ENCODE measurements at regions not wholly inside any gene's neighbourhood (a gene's known extent, or its start where the extent isn't known, plus 50 kb on each side); places are given as distances from the start of the nearest gene placed in this dataset.
"Not testable (repeated sequence)": the region's sequence is repeated elsewhere in the genome, so short reads cannot be mapped to it uniquely, and the experiment has no call there.

DNA sequence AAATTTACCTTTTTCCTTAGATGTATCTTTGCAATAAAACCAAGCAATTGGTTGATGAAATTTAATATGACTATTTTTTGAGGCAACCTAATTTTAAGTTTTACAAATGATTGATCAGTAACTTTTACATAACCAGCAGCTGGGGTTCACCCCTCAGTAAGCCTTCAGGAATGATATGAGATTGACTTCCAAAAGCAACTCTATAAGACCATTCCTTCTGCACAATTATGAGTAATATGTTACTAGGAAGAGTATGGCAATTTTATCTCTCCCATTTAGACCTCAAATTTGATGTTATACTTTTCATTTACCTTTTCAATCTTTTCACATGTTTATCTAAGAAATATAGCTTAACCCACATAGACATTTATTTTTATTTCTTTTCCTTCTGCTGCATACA, 1546.3 kb downstream of the HACE1 start:
- no peak for DNase-seq (ENCODE audit: low spot score)

DNA sequence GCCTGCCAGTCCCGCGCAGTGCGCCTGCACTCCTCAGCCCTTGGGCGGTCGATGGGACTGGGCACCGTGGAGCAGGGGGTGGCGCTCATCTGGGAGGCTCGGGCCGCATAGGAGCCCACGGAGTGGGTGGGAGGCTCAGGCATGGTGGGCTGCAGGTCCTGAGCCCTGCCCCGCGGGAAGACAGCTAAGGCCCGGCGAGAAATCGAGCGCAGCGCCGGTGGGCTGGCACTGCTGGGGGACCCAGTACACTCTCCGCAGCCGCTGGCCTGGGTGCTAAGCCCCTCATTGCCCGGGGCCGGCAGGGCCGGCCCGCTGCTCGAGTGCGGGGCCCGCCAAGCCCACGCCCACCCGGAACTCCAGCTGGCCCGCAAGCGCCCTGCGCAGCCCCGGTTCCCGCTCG, 1565.3 kb downstream of the HACE1 start:
- DNase-seq (ENCODE audit: low spot score): not testable (repeated sequence)

DNA sequence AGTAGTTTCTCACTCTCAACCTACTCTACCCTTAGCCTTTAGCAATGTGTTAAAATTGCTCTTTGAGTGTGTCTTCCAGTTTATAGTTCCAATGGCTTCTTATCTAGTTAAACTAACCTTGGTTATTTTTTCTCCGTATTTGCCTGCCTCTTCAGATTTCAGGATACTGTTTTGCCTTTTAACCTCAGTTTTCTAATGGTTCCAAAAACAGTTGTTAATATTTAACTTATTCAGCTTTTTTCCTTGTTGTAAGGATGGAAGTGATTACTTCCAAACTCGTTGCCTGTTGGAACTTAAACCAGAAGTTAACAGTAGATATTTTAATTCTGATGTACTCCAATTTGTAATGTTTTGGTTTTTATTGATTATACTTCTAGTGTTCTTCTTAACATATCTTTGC, 1574.9 kb downstream of the HACE1 start:
- DNase-seq (ENCODE audit: low spot score): no peak

DNA sequence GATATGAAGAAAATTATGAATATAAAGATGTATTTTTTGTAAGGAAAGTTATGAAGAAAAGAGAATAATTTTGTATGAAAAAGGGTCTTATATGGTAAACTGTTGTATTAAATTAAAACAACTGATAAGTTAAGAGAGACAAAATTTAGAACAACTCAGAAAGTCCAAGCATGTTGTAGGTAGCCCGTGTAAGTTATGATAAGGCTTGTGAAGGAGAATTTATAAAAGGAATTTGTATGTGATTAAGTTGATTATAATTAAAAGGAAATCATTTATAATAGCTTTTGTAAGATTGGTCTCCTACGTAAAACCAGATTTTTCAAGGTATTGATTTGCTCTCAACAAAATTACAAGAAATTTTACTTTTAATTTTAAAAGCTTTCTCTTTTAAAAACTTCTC, 1579.3 kb downstream of the HACE1 start:
- DNase-seq (ENCODE audit: low spot score): no peak

DNA sequence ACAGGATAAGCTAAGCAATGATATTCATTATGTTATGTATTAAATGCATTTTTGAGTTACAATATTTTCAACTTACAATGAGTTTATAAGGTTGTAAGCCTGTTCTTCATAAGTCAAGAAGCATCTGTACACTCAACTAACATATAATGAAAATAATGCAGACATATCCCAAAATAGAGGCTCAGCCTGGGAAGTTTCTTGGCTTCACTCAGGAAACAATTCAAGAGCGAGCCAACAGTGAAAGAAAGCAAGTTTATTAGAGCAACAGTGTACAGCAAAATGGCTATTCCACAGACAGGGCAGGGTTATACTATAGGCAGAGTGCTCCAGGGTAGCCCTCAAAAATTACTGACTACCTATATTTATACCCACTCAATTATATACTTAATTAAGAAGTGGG, 1581.8 kb downstream of the HACE1 start:
- no peak for DNase-seq (ENCODE audit: low spot score)

DNA sequence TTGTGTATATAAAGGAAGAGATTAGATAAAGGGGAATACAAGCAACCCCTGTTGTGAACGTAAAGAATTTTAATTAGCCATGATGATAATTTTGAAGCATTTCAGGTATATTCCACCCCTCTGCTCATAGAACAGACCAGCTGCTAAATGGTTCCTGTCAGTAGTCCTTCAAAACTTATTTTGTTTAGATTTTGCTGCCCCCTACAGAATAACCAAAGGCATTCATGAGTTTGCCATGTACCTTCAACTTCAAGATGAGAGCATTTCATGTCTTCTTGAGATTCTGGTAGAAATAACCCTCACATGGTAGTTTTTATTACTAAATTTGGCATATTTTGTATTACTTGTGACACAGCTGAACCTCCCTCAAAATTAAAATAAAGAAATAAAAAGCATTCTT, 1586.7 kb downstream of the HACE1 start:
- DNase-seq (ENCODE audit: low spot score): peak; percentile 26

DNA sequence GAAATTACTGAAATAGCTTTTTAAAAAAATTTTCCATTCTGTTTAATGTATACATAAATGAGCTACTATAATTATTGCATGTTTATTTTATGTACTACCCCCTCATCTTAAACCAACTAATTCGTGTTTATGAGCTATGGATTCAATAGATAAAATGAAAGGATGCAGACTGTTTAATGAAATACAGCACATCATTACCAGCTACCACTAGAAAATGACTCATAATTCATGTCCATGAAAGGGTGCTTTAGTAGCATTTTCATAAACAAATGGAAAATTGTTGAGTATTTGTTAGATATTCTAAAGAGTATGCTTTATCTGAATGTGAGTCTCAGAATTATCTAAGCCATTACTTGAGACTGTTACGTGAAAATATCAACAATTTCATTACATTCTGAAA, 1590.1 kb downstream of the HACE1 start:
- no peak for DNase-seq (ENCODE audit: low spot score)

DNA sequence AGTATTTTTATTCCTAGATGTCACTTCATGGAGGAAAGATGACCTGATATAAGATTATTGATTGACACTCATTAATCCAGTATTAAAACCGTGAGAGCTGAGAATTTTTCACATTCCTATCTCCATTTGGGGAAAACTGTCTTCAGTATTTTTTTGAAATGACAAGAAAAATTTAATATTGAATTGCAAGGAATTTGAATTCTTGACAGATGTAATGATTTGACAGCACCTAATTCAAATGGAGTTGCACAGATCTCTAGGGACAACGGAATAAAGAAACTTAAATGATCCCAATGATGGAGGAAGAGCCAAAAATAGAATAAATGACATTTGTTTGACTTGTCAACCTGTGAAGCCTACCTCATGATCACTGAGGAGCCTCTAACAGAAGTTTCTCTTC, 1591.4 kb downstream of the HACE1 start:
- DNase-seq (ENCODE audit: low spot score): no peak

DNA sequence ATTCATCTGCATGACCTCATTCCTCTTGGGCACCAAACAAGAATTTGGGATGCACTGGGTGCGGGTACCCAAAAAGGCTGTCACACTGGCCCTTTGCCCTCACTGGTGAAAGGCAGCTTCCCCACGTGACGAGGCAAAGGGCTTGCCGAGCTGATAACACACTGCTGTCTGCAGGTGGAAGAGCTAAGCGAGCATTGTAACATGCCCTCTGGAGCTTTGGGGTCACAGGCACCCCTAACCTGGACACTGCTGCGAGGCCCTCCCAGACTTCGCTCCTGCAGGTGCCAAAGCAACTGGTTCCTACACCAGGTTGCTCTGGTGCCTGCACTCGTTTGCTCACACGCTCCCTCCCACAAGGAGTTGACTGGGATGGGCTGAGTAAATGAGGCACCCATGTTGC, 1595.7 kb downstream of the HACE1 start:
- DNase-seq (ENCODE audit: low spot score): no peak

DNA sequence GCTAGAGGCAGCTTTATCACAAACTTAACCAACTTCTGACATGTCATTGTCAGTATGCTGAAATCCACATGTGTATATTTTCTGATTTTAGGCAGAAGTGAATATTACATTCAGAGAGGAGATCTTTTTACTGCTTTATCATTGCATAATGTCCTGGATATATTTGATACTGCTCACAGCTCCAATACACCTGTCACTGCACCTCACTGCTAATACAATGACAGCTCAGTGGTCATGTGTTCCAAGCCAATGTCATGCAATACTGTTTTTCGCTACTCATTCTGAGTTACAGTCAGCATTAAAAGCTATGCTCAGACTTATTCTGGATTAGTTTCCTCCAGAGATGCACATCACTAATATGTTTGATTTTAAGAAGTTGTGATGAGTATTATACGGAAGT, 1604.6 kb downstream of the HACE1 start:
- DNase-seq (ENCODE audit: low spot score): no peak

DNA sequence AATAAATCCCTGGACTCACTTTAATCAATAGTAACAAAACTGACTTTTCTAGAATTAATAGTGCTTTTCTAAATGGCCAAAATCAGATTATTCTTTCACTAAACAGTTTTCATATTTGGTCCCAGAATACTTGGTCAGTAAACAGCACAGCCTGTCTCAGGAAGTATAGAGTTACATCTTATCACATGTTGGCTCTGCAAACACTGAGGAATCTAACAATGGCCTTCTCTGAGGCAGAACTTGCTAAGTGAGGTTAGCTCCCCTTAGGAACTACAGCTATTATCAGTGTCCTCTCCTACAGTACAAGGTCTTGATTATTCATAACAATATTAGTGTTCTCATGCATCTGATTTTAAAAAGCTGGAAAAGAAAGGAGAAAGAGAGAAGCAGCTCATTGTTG, 1622.8 kb downstream of the HACE1 start:
- DNase-seq (ENCODE audit: low spot score): no peak

DNA sequence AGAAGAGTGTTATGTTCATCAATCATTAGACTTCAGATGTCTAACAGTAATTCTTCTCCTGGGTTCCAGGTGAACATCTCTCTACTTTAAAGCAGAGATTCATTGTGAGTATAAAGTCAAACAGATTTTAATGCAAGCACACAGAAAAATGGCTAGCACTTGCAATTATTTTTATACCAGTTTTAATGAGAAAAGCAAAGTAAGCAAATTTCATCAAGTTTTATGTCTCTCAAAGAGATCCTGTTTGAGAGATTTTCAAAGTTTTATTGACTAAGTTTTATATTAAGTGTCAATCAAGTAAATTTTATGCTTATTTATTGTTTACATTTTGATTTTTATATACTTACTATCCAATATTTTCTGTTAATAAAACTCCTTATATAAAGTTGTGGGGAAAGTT, 1628.5 kb downstream of the HACE1 start:
- DNase-seq (ENCODE audit: low spot score): no peak

DNA sequence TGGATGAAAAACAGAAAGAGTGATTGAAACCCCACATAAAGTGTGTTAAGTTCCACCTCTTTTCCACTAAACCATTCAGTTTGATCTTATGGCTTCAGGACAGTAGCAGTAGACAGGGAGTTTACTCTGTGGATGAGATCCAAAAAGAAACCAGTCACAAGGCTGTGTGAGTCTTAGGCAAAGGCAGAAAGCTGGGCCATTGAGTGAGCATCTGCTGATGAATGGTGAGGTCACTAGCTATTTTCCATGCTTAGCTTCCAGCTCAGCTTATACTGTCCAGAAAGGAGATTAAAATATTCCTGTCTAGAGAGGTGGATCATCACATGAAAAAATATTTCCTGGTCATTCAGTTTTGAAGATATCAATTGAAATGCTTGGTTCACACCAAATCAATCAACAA, 1643.9 kb downstream of the HACE1 start:
- DNase-seq (ENCODE audit: low spot score): no peak

DNA sequence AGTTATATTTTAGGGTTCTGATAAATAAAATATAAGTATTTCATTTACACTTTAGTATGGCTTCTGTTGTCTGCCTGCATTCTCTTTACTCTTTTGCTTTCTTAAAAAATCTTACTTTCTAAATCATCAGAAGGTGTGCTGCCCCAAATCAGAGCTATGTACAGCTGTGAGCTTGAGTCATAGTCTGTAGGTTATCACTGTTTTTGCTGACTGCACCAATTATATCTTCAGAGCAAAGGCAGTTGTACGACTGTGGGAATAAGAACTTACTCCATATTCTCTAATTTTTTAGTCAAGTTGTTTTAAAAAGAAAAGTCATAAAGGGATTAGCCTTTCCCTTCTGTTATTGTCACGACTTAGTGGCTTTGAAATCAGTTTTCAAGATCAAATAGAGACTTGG, 1649.0 kb downstream of the HACE1 start:
- DNase-seq (ENCODE audit: low spot score): no peak

DNA sequence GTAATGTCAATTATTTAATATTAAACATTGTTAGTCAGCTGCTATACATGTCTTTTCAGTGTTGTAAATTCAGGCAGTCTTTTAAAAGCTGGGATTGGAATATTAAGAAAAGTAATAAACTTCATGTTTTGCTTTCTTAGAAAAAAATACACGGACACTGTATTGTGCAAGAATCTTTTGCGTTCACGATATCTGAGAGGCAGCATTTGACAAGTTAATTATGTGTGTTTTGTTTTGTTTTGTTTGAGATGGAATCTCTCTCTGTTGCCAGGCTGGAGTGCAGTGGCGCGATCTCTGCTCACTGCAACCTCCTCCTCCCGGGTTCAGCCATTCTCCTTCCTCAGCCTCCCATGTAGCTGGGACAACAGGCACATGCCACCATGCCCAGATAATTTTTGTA, 1661.3 kb downstream of the HACE1 start:
- no peak for DNase-seq (ENCODE audit: low spot score)

DNA sequence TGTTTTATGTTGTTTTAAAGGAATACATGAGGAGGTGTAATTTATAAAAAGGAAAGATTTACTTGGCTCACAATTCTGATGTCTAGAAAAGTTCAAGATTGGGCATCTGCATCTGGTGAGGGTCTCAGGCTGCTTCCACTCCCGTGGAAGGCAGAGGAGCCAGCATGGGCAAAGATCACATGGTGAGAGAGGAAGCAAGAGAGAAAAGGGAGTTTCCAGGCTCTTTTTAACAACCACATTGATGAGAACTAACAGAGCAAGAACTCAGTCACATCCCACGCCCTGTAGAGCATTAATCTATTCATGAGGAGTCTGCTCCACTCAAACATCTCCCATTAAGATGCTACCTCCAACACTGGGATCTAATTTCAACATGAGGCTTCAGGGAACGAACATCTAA, 1666.3 kb downstream of the HACE1 start:
- DNase-seq (ENCODE audit: low spot score): no peak

DNA sequence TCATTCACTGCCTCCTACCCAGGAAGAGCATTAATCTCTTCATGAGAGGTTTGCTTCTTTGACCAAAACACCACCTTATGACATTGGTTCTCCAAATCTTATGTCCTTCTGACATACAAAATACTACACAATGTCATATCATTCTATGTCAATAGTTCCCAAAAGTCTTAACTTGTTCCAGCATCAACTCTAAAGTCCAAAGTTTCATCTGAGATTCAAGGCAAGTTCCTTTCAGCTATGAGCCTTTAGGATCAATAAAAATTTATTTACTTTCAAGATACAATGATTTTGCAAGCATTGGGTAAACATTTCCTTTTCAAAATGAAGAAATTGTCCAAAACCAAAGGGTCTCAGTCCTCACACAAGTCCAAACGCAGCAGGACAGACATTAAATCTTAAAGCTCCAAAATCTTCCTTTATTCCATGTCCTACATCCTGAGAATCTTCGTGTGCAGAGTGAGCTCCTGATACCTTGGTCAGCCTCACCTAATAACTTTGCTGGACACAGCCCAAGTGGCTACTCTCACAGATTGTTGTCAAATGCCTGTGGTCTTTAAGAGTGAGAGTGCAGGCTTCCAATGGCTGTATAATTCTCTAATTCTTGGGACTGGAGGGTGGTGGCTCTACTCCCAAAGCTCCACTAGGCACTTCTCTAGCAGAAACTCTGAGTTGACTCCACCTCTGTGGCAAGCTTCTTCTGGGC, 1668.2 kb downstream of the HACE1 start:
- no peak for DNase-seq (ENCODE audit: low spot score)

DNA sequence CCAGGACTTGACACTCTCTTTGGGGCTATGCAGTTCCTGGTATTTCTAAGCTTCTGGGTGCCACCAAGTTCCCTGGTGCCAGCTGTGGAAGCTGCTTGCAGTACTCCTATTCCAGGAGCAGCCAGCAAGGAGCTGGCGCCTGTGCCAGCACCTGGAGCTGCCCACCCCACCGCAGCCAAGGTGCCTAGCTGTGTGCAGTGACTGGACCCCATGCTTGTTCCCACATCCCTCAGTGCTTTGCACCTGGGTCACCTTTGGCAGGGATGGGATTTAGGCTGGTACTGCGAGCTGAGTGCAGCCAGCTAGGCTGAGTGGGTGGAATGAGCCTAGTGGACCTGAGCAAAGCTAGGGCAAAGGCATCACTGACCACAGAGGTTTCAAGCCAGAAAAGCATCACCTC, 1674.9 kb downstream of the HACE1 start:
- DNase-seq (ENCODE audit: low spot score): no peak

DNA sequence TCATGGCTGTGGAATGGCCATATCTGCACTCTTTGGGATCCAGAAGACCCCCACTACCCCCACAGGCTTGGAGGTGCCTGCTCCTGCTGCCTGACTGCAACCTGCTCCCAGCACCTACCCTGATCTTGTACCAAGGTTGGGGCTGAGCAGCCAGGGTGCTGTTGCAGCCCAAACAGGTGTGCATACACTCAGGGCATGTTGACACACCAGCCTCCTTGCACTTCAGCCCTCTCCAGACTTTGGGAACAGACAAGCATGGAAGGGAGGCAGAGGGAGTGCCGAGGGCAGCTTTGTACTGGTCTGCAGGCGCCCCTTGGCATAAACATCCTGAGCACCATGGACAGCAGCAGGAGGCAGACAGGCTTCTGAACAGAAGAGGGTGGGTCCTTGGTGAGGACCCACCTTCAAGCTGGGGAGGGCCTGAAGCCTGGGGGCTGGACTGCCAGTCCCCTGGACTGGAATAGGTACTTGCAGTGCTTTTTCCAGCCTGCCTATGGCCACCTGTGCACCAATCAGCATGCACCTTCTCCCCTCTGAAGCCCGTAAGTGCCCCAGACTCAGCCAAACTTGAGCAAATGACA, 1675.8 kb downstream of the HACE1 start:
- DNase-seq (ENCODE audit: low spot score): no peak

DNA sequence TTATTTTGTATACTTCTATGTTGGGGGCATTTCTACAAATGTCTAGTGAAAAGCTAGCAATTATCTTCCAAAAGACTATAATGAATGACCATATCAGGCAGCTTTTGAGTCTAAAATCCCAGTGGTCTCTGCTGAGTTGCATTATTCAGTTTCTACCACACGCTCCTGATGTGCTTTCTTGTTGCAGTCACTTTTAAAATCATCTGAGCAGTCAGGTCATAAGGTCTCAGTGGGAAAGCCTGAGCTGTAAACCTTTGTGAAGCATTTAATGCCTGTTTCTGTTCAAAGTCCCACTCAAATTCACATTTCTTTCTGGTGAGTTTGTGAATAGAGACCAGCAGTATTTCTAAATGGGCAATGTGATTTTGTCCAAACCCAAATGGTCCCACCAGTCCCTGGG, 1681.5 kb downstream of the HACE1 start:
- no peak for DNase-seq (ENCODE audit: low spot score)

DNA sequence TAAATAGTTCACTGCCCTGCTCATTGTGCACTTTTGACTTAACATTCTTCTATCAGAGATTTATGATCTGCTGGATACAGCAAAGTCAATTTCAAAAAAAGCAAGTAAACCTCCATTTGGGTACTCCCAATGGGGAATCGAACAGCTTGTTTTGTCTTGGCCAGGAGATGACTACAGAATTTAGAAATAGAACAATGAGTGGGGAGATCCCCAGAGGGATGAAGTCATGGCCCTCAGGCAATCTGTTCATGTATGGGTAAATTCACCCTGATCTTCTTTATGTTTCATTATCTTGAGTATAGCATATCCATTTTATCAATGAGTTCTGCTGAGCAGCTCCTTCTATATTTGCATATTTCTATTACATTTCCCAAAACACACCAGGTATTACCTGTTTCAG, 1681.9 kb downstream of the HACE1 start:
- DNase-seq (ENCODE audit: low spot score): peak; percentile 49

DNA sequence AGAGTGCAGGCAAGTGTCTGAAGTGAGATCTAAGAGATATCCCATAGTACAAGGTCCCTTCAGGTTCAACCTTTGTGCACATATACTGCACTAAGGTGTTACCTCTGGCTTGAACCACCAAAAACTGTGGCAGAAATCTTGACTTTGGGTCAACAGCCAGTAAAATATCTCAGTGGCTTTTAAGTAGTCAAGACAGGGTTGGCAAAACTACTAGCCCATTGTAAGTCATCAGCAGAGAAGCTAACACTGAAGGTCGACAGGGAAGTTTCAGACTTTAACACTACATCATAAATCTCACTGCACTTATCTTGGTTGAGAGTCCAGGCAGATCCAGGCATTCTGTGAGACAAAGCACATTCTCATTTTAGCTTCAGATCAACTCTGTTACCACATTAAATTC, 1684.7 kb downstream of the HACE1 start:
- DNase-seq (ENCODE audit: low spot score): no peak

DNA sequence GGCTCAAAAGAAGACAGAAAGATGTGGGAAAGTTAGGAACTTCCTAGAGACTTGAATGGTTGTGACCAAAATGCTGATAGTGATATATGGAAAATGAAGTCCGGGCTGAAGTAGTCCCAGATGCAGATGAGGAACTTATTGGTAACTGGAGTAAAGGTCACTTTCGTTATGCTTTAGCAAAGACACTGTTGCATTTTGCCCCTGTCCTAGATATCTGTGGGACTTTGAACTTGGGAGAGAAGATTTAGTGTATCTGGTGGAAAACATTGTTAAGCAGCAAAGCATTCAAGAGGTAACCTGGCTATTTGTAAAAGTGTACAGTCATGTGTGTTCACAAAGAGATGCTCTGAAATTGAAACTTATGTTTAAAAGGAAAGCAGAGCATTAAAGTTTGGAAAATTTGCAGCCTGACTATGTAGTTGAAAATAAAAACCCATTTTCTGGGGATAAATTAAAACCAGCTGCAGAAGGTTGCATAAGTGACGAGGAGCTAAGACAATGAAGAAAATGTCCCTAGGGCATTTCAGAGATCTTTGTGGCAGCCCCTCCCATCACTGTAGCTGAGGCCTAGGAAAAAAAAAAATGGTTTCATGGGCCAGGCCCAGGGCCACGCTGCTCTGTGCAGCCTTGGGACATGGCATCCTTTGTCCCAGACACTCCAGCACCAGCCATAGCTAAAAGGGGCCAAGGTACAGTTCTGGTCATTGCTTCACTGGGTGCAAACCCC, 1692.2 kb downstream of the HACE1 start:
- no peak for DNase-seq (ENCODE audit: low spot score)
